ENCODE measurements at regions not wholly inside any gene's neighbourhood (a gene's known extent, or its start where the extent isn't known, plus 50 kb on each side); places are given as distances from the start of the nearest gene placed in this dataset.

DNA sequence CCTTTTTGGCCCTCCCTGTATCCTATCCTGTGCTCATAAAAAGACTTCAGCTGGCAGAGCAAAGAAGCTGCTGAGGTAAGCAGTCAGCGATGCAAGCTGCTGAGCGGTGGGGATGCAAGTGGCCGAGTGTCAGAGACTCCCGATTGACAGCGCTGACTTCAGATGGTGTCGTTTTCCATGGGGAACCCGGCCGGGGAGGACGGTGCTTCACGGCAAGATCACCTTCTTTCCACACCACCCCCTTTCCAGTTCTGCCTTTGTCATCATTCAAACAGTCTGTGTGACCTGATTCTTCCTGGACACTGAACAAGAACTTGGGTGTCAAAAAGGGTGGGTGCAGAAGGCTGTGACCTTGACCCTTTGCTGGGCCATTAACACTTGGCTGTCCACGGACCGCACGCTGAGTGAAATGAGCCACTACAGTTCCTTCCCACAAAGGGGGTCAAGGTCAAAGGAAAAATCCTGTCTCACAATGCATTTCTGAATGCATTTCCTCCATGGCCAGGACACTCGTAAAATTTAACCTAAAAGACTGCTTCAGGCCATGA is 52.9 kb upstream of the UNC93A start:
- no peak overlapping the region for H3K9ac ChIP-seq (ENCODE audit: low read length)
- ChIA-PET POLR2A (no interaction called here), RAD21 (ENCODE audit: low non-redundant PET in 1 of 2, low total read pairs in 2 of 2, uncharacterized antibody in 2 of 2, unreplicated experiment in 2 of 2) (no interaction called here), CTCF (no interaction called here)
- H3K4me1 ChIP-seq (ENCODE audit: control insufficient read depth in 1 of 2, insufficient read depth in 2 of 2, low read length in 2 of 2), result no peaks in the 10 kb centered on the region
- no peaks in the 10 kb centered on the region for H3K9me3 ChIP-seq (ENCODE audit: control insufficient read depth in 1 of 2, insufficient read depth in 1 of 2, low read depth in 1 of 2, low read length in 2 of 2)
- no peak overlapping the region for H3K4me2 ChIP-seq (ENCODE audit: low read length)
- H3K27ac ChIP-seq (ENCODE audit: low read depth, low read length), result no peak overlapping the region
- no peaks in the 10 kb centered on the region for H3K9me2 ChIP-seq (ENCODE audit: insufficient read depth)
- H3K27me3 ChIP-seq (ENCODE audit: insufficient read depth, low read length), result peaks cover 12% of the 10 kb centered on the region
- no peaks in the 10 kb centered on the region for H3K79me2 ChIP-seq (ENCODE audit: insufficient read depth, low read length)
- H3K36me3 ChIP-seq (ENCODE audit: control insufficient read depth in 1 of 2, insufficient read depth in 2 of 2, low read length in 2 of 2), result no peaks in the 10 kb centered on the region
- H3K4me3 ChIP-seq (replicated peaks in 1 of 2; ENCODE audit: low read depth in 1 of 2, low read length in 2 of 2), result no peak overlapping the region
- no peak overlapping the region for H2AFZ ChIP-seq (ENCODE audit: low read depth, low read length, poor library complexity, severe bottlenecking)
- H4K20me1 ChIP-seq (ENCODE audit: insufficient read depth), result no peaks in the 10 kb centered on the region
- BruUV-seq (replicated peaks), result no TSS peak
- intact Hi-C loops (cut with micrococcal nuclease), result no loop called here
- ATAC-seq, result no peak
- DNase-seq (ENCODE audit: low read depth, low spot score), result no peak
- TF ChIP-seq, protein P1, sequence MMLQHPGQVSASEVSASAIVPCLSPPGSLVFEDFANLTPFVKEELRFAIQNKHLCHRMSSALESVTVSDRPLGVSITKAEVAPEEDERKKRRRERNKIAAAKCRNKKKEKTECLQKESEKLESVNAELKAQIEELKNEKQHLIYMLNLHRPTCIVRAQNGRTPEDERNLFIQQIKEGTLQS (IDR thresholded peaks at IDR 0.05), result no peak
- TF ChIP-seq ELF1 (IDR thresholded peaks at IDR 0.05; ENCODE audit: borderline replicate concordance, low read depth) (no peak), CEBPB (IDR thresholded peaks at IDR 0.05; ENCODE audit: low read depth) (no peak), TCF7L2 (IDR thresholded peaks at IDR 0.05; ENCODE audit: borderline replicate concordance, extremely low read depth, insufficient read depth, insufficient read length) (no peak), CBX3 (IDR thresholded peaks at IDR 0.05; ENCODE audit: low read depth) (no peak), FOSL1 (IDR thresholded peaks at IDR 0.05; ENCODE audit: low read depth) (no peak)

DNA sequence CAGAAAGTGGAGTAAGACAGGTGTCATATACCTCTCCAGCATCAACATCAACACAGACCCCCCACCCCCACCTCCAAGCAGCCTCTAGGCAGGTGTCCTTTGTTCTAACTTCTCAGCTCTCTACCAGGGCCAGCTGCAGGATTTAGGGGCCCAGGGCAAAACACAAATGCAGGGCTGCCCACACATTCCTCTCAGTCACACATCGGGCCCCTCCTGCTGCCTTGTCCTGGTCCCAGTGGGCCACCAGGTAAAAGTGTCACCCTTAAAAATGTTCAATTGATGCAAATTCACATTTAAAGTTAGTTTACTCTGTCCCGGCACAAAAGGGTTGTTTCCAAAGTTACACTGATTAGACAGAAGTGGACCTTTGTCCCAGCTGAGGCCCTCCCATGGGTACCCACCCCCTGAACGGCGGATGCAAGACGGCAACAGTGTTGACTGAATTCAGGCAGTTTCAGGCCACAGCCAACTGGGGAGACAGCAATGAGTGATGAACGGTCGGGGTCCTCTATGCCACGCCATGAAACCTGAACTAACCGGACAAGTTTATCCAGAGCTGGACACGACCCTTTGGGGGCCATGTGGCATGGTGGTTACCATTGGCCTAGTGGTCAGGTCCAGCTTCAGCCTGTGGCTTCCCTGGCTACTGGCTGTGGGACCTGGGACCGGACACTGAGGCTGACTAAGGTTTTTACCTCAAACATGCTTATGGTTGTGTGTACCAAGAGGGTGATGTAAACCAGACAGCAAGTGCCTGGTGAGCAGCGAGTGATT is 52.2 kb upstream of the UNC93A start:
- H3K9me3 ChIP-seq (ENCODE audit: control insufficient read depth in 1 of 2, insufficient read depth in 1 of 2, low read depth in 1 of 2, low read length in 2 of 2), result no peaks in the 10 kb centered on the region
- ChIA-PET POLR2A (no interaction called here), CTCF (no interaction called here), RAD21 (ENCODE audit: low non-redundant PET in 1 of 2, low total read pairs in 2 of 2, uncharacterized antibody in 2 of 2, unreplicated experiment in 2 of 2) (no interaction called here)
- H3K4me2 ChIP-seq (ENCODE audit: low read length), result no peak overlapping the region
- H3K9ac ChIP-seq (ENCODE audit: low read length), result no peak overlapping the region
- H3K27me3 ChIP-seq (ENCODE audit: insufficient read depth, low read length), result peaks cover 5% of the 10 kb centered on the region; the same call in 1 of the 2 replicates
- no peak overlapping the region for H3K27ac ChIP-seq (ENCODE audit: low read depth, low read length)
- intact Hi-C loops (cut with micrococcal nuclease), result no loop called here
- no peak for ATAC-seq
- no peaks in the 10 kb centered on the region for H3K36me3 ChIP-seq (ENCODE audit: control insufficient read depth in 1 of 2, insufficient read depth in 2 of 2, low read length in 2 of 2)
- BruUV-seq (replicated peaks), result no TSS peak
- no peak for DNase-seq (ENCODE audit: low read depth, low spot score)
- H3K4me3 ChIP-seq (replicated peaks in 1 of 2; ENCODE audit: low read depth in 1 of 2, low read length in 2 of 2), result no peak overlapping the region
- H4K20me1 ChIP-seq (ENCODE audit: insufficient read depth), result no peaks in the 10 kb centered on the region
- H3K4me1 ChIP-seq (ENCODE audit: control insufficient read depth in 1 of 2, insufficient read depth in 2 of 2, low read length in 2 of 2), result no peaks in the 10 kb centered on the region
- H3K79me2 ChIP-seq (ENCODE audit: insufficient read depth, low read length), result no peaks in the 10 kb centered on the region
- no peak overlapping the region for H2AFZ ChIP-seq (ENCODE audit: low read depth, low read length, poor library complexity, severe bottlenecking)
- no peaks in the 10 kb centered on the region for H3K9me2 ChIP-seq (ENCODE audit: insufficient read depth)
- TF ChIP-seq, protein P2, sequence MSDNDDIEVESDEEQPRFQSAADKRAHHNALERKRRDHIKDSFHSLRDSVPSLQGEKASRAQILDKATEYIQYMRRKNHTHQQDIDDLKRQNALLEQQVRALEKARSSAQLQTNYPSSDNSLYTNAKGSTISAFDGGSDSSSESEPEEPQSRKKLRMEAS (IDR thresholded peaks at IDR 0.05), result no peak
- TF ChIP-seq, protein P3, sequence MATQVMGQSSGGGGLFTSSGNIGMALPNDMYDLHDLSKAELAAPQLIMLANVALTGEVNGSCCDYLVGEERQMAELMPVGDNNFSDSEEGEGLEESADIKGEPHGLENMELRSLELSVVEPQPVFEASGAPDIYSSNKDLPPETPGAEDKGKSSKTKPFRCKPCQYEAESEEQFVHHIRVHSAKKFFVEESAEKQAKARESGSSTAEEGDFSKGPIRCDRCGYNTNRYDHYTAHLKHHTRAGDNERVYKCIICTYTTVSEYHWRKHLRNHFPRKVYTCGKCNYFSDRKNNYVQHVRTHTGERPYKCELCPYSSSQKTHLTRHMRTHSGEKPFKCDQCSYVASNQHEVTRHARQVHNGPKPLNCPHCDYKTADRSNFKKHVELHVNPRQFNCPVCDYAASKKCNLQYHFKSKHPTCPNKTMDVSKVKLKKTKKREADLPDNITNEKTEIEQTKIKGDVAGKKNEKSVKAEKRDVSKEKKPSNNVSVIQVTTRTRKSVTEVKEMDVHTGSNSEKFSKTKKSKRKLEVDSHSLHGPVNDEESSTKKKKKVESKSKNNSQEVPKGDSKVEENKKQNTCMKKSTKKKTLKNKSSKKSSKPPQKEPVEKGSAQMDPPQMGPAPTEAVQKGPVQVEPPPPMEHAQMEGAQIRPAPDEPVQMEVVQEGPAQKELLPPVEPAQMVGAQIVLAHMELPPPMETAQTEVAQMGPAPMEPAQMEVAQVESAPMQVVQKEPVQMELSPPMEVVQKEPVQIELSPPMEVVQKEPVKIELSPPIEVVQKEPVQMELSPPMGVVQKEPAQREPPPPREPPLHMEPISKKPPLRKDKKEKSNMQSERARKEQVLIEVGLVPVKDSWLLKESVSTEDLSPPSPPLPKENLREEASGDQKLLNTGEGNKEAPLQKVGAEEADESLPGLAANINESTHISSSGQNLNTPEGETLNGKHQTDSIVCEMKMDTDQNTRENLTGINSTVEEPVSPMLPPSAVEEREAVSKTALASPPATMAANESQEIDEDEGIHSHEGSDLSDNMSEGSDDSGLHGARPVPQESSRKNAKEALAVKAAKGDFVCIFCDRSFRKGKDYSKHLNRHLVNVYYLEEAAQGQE (IDR thresholded peaks at IDR 0.05; ENCODE audit: low read depth), result no peak
- TF ChIP-seq CTCF (IDR thresholded peaks at IDR 0.05 in 2 of 3, conservative IDR thresholded peaks at IDR 0.05 in 1 of 3; ENCODE audit: borderline replicate concordance in 1 of 3, insufficient read depth in 1 of 3, low read depth in 2 of 3, low read length in 2 of 3) (no peak), EZH2phosphoT487 (IDR thresholded peaks at IDR 0.05; ENCODE audit: borderline replicate concordance) (no peak), ZFX (IDR thresholded peaks at IDR 0.05) (no peak), YY1 (IDR thresholded peaks at IDR 0.05; ENCODE audit: extremely low read depth, insufficient replicate concordance, low read depth, low read length) (no peak), SIN3A (IDR thresholded peaks at IDR 0.05; ENCODE audit: low read depth) (no peak), ELF1 (IDR thresholded peaks at IDR 0.05; ENCODE audit: borderline replicate concordance, low read depth) (no peak)

Measured in HCT116 (cell line).